HFF-Myc (cell line): ENCODE measurements at regions not wholly inside any gene's neighbourhood (a gene's known extent, or its start where the extent isn't known, plus 50 kb on each side); places are given as distances from the start of the nearest gene placed in this dataset.
"Not testable (repeated sequence)": the region's sequence is repeated elsewhere in the genome, so short reads cannot be mapped to it uniquely, and the experiment has no call there.

Experiments
- DNase-seq: peaks from one replicate; pipeline ENCODE4 v3.0.0-alpha.2; 2011; ENCODE audit warnings: low read depth; ENCODE audit errors: extremely low read depth
- H3K4me3 ChIP-seq: replicated peaks from 2 replicates; pipeline ENCODE4 v1.5.1; 2011; ENCODE audit warnings: low read depth, mild to moderate bottlenecking, control low read depth, low read length
- TF ChIP-seq, protein P1 (sequence below): IDR thresholded peaks from 2 replicates; pipeline ENCODE4 v1.5.1; 2012; ENCODE audit warnings: mild to moderate bottlenecking, low read depth, low read length, control low read depth; ENCODE audit errors: missing control alignments

DNA sequence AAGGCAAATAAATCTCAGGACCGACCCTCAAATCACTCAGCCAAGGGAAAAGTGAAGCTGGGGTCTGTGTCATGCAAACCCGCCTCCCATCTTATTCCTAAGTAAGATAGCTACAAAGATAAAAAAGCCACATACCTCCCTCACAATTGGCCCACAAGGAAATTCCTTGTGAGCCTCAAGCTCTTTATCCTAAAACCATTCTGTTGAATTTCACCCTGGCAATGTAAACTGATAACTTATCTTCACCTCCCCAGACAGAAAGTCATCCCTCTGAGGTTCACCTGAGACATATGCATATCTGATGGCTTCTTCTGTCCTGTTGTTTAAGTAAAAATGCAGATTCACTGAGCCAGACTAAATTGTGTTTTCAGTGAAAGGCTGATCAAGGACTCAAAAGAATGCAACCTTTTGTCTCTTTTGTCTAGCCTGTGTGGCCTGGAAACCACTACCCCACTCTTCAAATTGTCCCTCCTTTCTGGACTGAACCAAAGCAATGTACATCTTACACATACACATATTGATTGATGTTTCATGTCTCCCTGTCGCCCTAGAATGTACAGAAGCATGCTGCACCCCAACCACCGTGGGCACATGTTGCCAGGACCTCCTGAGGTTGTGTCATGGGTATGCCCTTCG, 91.3 kb downstream of the MFAP3L start:
- DNase-seq = no peak
- H3K4me3 ChIP-seq = no peak overlapping the region
- TF ChIP-seq, protein P1, sequence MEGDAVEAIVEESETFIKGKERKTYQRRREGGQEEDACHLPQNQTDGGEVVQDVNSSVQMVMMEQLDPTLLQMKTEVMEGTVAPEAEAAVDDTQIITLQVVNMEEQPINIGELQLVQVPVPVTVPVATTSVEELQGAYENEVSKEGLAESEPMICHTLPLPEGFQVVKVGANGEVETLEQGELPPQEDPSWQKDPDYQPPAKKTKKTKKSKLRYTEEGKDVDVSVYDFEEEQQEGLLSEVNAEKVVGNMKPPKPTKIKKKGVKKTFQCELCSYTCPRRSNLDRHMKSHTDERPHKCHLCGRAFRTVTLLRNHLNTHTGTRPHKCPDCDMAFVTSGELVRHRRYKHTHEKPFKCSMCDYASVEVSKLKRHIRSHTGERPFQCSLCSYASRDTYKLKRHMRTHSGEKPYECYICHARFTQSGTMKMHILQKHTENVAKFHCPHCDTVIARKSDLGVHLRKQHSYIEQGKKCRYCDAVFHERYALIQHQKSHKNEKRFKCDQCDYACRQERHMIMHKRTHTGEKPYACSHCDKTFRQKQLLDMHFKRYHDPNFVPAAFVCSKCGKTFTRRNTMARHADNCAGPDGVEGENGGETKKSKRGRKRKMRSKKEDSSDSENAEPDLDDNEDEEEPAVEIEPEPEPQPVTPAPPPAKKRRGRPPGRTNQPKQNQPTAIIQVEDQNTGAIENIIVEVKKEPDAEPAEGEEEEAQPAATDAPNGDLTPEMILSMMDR = no peak

- no peak overlapping the region for H3K4me3 ChIP-seq
- TF ChIP-seq, protein P1 = no peak
- DNase-seq = no peak
Observed at GRCh38 chr4:169933531-169933930, 92.7 kb downstream of the MFAP3L start.

- no peak for DNase-seq
- TF ChIP-seq, protein P1 = no peak
- H3K4me3 ChIP-seq = no peak overlapping the region
Observed at GRCh38 chr4:169931964-169932363, 94.2 kb downstream of the MFAP3L start.

GRCh38 chr4:169930755-169931154, 95.4 kb downstream of the MFAP3L start:
- not testable (repeated sequence) for H3K4me3 ChIP-seq, DNase-seq

- DNase-seq = no peak
- TF ChIP-seq, protein P1 = no peak
- H3K4me3 ChIP-seq = no peak overlapping the region
Observed at GRCh38 chr4:169927280-169927679, 98.9 kb downstream of the MFAP3L start.

- TF ChIP-seq, protein P1 = no peak
- DNase-seq = no peak
- no peak overlapping the region for H3K4me3 ChIP-seq
Observed at GRCh38 chr4:169925678-169926077, 100.5 kb downstream of the MFAP3L start.

DNA sequence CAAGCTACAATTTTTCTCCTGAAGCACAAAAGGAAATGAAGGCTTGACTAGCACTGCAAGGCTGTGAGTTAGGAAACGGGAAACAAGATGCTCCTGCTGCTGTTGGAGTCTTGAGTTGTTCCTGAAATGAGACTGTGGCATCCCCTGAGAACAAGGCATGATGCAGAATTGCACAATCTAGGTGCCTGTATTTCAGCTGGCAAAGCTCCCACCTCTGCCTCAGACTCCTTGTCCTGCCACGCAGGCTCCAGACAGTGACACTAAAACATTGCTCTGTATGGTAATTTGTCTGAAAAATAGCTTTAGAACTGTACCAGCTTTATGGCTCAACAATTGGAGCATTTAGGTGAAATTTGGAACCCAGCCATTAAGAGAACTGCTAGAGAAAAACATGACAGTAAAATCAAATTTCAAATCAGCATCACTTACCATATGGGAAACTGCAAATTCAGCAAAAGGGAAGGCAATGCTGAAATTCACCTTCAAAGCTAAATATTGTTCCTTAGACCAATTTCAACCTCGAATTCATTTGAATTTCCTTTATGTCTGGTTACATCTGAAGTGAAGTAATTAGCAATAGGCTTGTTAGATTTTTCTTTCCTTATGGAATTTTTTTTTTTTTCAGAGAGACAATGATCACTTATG, 103.4 kb downstream of the MFAP3L start:
- no peak overlapping the region for H3K4me3 ChIP-seq
- TF ChIP-seq, protein P1 = no peak
- no peak for DNase-seq
